ENCODE measurements at regions not wholly inside any gene's neighbourhood (a gene's known extent, or its start where the extent isn't known, plus 50 kb on each side); places are given as distances from the start of the nearest gene placed in this dataset.
"Not testable (repeated sequence)": the region's sequence is repeated elsewhere in the genome, so short reads cannot be mapped to it uniquely, and the experiment has no call there.

DNA sequence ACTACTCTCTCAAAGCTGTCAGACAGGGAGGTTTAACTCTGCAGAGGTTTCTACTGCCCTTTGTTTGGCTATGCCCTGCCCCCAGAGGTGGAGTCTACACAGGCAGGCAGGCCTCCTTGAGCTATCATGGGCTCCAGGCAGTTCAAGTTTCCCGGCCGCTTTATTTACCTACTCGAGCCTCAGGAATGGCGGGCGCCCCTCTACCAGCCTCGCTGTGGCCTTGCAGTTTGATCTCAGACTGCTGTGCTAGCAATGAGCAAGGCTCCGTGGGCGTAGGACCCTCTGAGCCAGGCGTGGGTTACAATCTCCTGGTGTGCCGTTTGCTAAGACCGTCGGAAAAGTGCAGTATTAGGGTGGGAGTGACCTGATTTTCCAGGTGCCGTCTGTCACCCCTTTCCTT is 124.3 kb downstream of the PTCHD1 start:
- not testable (repeated sequence) for H3K27ac ChIP-seq; H3K9me3 ChIP-seq (ENCODE audit: low read depth); H3K79me2 ChIP-seq; DNase-seq (ENCODE audit: low spot score); H3K4me1 ChIP-seq (ENCODE audit: insufficient read depth); H3K4me2 ChIP-seq; H4K20me1 ChIP-seq (ENCODE audit: insufficient read depth, poor library complexity, severe bottlenecking); H3K27me3 ChIP-seq; H3K9me2 ChIP-seq (replicated peaks; ENCODE audit: insufficient read depth); H3K36me3 ChIP-seq (replicated peaks; ENCODE audit: insufficient read depth, low read depth); H2AFZ ChIP-seq; H3K4me3 ChIP-seq
- WGBS (ENCODE audit: low lambda C conversion rate, missing lambda C conversion rate) = 89% methylated on average over 13 of the region's 13 CpGs

DNA sequence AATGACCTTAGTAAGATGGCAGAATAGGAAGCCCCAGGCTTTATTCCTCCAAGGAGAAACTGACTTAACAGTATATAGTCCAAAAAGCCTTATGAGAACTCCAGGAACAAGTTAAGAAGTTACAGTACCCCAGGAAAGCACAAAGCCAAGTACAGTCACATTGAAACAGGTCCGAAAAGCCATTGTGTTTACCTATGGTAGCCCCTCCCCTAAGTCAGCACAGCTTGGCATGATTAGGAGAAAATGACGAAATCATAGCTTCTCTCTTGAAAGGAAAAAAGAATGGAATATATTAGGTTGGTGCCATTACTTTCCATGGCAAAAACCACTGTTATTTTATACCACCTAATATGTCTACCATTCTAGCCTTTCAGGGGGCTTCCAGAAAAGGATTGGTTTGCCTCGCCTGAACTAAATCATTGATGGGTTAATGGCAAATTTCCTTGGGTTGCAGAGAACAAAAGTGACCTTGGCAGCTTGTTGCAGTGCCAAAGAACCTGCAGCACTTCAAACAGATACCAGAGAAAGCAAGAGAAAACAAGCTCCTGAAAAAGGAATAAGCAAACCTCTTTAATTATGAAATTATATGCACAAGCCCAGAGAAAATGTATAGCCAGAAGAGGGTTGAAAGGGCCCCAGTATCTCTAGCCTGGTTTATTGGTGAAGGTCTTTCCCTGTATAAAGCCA is 130.6 kb downstream of the PTCHD1 start:
- Histone ChIP-seq H3K4me1 (ENCODE audit: insufficient read depth) (no peaks in the 10 kb centered on the region), H3K27me3 (no peaks in the 10 kb centered on the region), H4K20me1 (ENCODE audit: insufficient read depth, poor library complexity, severe bottlenecking) (no peaks in the 10 kb centered on the region), H3K9me3 (ENCODE audit: low read depth) (no peaks in the 10 kb centered on the region), H3K9me2 (replicated peaks; ENCODE audit: insufficient read depth) (no peaks in the 10 kb centered on the region), H3K4me2 (no peak overlapping the region), H2AFZ (no peak overlapping the region), H3K36me3 (replicated peaks; ENCODE audit: insufficient read depth, low read depth) (no peaks in the 10 kb centered on the region), H3K4me3 (no peak overlapping the region), H3K79me2 (no peaks in the 10 kb centered on the region), H3K27ac (no peak overlapping the region)
- WGBS (ENCODE audit: low lambda C conversion rate, missing lambda C conversion rate) = 85% methylated on average over 3 of the region's 3 CpGs
- no peak for DNase-seq (ENCODE audit: low spot score)
- TF ChIP-seq EZH2phosphoT487 (IDR thresholded peaks at IDR 0.05; ENCODE audit: low read depth, severe bottlenecking, unreplicated experiment) (no peak), EZH2 (IDR thresholded peaks at IDR 0.05; ENCODE audit: borderline replicate concordance) (no peak)
- TF ChIP-seq, protein P1, sequence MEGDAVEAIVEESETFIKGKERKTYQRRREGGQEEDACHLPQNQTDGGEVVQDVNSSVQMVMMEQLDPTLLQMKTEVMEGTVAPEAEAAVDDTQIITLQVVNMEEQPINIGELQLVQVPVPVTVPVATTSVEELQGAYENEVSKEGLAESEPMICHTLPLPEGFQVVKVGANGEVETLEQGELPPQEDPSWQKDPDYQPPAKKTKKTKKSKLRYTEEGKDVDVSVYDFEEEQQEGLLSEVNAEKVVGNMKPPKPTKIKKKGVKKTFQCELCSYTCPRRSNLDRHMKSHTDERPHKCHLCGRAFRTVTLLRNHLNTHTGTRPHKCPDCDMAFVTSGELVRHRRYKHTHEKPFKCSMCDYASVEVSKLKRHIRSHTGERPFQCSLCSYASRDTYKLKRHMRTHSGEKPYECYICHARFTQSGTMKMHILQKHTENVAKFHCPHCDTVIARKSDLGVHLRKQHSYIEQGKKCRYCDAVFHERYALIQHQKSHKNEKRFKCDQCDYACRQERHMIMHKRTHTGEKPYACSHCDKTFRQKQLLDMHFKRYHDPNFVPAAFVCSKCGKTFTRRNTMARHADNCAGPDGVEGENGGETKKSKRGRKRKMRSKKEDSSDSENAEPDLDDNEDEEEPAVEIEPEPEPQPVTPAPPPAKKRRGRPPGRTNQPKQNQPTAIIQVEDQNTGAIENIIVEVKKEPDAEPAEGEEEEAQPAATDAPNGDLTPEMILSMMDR (IDR thresholded peaks at IDR 0.05; ENCODE audit: poor library complexity) = no peak

DNA sequence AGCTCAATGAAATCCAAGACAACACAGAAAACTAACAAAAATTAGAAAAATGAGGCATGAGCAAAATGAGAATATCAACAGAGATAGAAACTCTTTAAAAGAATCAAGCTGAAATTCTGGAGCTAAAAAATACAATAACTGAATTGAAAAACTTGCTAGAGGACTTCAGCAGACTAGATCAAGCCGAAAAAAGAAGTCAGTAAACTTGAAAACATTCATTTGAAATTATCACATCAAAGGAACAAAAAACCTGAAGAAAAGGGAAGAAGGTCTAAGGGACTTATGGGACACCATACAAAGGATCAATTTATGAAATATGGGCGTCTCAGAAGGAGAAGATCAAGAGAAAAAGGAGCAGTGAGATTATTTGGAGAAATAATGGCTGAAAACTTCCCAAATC is 131.3 kb downstream of the PTCHD1 start:
- Histone ChIP-seq H4K20me1 (ENCODE audit: insufficient read depth, poor library complexity, severe bottlenecking) (no peaks in the 10 kb centered on the region), H3K4me3 (no peak overlapping the region), H3K79me2 (no peaks in the 10 kb centered on the region), H3K9me2 (replicated peaks; ENCODE audit: insufficient read depth) (no peaks in the 10 kb centered on the region), H3K27ac (no peak overlapping the region), H2AFZ (no peak overlapping the region), H3K4me1 (ENCODE audit: insufficient read depth) (no peaks in the 10 kb centered on the region), H3K4me2 (no peak overlapping the region), H3K36me3 (replicated peaks; ENCODE audit: insufficient read depth, low read depth) (no peaks in the 10 kb centered on the region), H3K27me3 (no peaks in the 10 kb centered on the region), H3K9me3 (ENCODE audit: low read depth) (no peaks in the 10 kb centered on the region)
- 62% methylated on average over 2 of the region's 2 CpGs for WGBS (ENCODE audit: low lambda C conversion rate, missing lambda C conversion rate)
- TF ChIP-seq, protein P1 (IDR thresholded peaks at IDR 0.05; ENCODE audit: poor library complexity) = no peak
- TF ChIP-seq EZH2phosphoT487 (IDR thresholded peaks at IDR 0.05; ENCODE audit: low read depth, severe bottlenecking, unreplicated experiment) = no peak
- no peak for DNase-seq (ENCODE audit: low spot score)

DNA sequence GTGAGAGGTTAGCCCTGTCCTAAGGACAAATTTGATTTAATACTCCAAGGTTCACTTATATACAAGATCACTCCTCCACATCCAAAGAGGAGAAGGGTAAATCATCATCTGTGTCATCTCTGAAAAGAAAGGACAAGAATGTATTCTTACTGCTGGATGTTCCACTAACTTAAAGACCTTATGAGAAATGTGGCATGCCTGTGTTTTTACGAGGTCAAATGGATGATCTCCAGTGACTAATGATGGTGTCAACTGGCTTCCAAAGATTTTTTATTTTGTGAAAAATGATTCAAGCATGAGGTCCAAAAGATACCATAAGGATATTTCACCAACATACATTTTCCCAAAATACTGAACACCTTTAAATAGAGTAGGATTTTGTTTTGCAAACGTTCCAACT is 143.4 kb downstream of the PTCHD1 start:
- H3K4me3 ChIP-seq = no peak overlapping the region
- H4K20me1 ChIP-seq (ENCODE audit: insufficient read depth, poor library complexity, severe bottlenecking) = no peaks in the 10 kb centered on the region
- no peaks in the 10 kb centered on the region for H3K9me2 ChIP-seq (replicated peaks; ENCODE audit: insufficient read depth)
- H3K79me2 ChIP-seq = no peaks in the 10 kb centered on the region
- 79% methylated on average over 2 of the region's 2 CpGs for WGBS (ENCODE audit: low lambda C conversion rate, missing lambda C conversion rate)
- no peaks in the 10 kb centered on the region for H3K4me1 ChIP-seq (ENCODE audit: insufficient read depth)
- no peaks in the 10 kb centered on the region for H3K9me3 ChIP-seq (ENCODE audit: low read depth)
- H3K27me3 ChIP-seq = no peaks in the 10 kb centered on the region
- H3K36me3 ChIP-seq (replicated peaks; ENCODE audit: insufficient read depth, low read depth) = no peaks in the 10 kb centered on the region
- H3K27ac ChIP-seq = no peak overlapping the region
- no peak for DNase-seq (ENCODE audit: low spot score)
- no peak overlapping the region for H3K4me2 ChIP-seq
- TF ChIP-seq EZH2phosphoT487 (IDR thresholded peaks at IDR 0.05; ENCODE audit: low read depth, severe bottlenecking, unreplicated experiment) (no peak), EZH2 (IDR thresholded peaks at IDR 0.05; ENCODE audit: borderline replicate concordance) (no peak)
- TF ChIP-seq, protein P1 (IDR thresholded peaks at IDR 0.05; ENCODE audit: poor library complexity) = no peak
- H2AFZ ChIP-seq = no peak overlapping the region

All from hepatocyte (in vitro differentiated cells).